MV-4-11 (cell line): ENCODE measurements at regions not wholly inside any gene's neighbourhood (a gene's known extent, or its start where the extent isn't known, plus 50 kb on each side); places are given as distances from the start of the nearest gene placed in this dataset.
A peak's percentile ranks its signal among the peaks of the same experiment; 100 is the strongest.

Experiments
- DNase-seq: peaks from one replicate; lab custom pipeline; 2025; lab: John Stamatoyannopoulos, UW

- DNase-seq, result no peak
These were observed 53.2 kb upstream of the TFEC start for GRCh38 chr7:116083796-116084195.

DNA sequence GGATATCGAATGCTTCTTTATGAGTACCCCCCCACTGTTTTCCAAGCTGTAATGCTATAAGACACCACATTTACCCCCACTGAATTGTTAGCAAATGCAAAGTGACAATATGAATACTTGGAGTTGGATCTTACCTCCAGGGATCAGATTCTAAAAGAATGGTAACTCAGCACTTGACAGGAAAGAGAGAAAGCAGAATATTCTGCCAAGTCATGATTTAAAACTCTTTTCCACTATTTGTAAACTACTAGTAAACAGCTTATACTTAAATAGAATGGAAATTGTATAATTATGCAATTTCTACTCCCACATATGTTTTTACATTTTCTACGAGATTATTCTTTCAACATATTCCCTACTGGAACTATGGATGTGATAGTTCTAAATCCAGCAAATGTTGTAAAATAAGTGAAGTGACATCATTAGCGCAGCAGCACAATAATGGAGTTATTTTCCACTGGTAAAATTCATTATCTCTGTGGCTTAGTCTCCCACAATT lies 56.0 kb upstream of the TFEC start:
- DNase-seq, result no peak

GRCh38 chr7:116087291-116087690 lies 56.7 kb upstream of the TFEC start:
- peak; percentile 80 for DNase-seq

DNA sequence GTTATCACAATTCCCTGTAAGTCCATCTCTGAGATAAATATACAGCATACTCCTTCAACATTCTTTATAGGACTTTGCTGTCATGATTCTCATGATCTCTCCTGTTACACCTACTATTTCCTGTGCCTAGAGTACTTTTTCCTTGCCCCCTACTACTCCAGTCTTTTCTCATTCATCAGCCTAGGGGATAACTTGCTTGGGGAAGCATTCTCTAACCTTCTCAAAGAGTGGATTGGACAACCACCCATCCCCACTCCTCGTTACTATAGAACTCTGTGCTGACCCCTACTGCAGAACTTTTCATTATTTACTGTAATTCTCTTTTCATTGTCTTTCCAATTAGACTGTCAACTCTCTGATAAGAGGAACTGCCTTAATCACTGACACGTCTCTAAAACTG lies 57.4 kb upstream of the TFEC start:
- DNase-seq, result no peak

GRCh38 chr7:116089293-116089692 lies 58.7 kb upstream of the TFEC start:
- DNase-seq, result no peak

DNA sequence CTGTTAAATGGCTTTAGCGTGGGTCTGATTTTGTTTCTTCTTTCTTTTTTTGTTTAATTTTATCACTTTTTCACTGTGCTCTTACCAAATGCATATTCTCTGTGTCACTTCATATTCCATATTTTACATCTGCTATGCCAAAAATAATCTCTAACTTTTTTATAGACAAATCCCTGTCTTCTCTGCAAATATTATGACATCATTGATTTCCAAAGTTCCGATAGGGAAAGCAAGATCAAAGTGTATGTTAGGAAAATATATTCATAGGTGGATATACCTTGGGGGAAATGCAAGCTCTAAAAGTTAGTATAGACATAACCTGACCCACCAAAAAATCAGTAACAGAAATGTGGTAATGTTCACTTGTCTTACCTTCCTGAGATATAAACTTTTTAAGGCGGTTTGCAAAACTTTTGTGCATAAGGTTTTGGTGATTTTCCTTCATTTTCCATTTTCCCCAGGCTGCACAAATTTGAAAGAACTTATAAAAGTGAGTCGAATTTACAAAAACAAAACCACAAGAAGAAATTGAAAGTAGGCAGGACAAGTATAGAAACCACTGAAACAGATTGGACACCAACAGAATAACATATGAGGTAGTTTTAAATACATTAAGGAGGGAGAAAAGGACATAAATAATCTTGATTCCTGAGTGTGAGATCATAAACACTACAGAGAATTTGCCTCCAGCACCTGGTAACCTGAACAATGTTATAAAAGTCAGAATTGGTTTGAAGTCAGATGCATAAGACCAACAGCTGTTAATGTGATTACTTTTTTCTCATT lies 63.1 kb upstream of the TFEC start:
- DNase-seq, result no peak

DNA sequence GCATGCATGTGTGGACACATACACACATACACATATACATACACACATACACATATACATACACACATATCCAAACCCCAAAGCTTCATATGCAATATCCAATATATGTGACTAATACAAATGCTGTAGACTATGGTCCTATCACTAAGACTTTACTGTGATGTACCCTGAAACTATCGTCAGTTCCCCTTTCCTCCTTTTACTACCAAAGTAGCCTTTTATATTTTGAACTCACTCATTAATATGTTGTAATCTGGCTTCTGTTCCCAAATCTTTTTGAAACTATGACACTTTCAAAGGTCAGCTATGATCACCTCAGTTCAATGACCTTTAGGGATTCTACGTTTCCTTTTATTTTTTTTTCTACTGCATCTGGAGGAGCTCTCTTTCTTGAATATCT lies 64.8 kb upstream of the TFEC start:
- DNase-seq, result peak; percentile 89

GRCh38 chr7:116097365-116098009 lies 66.9 kb upstream of the TFEC start:
- peak; percentile 64 for DNase-seq

- no peak for DNase-seq
These were observed 67.6 kb upstream of the TFEC start for GRCh38 chr7:116098175-116098574.

DNA sequence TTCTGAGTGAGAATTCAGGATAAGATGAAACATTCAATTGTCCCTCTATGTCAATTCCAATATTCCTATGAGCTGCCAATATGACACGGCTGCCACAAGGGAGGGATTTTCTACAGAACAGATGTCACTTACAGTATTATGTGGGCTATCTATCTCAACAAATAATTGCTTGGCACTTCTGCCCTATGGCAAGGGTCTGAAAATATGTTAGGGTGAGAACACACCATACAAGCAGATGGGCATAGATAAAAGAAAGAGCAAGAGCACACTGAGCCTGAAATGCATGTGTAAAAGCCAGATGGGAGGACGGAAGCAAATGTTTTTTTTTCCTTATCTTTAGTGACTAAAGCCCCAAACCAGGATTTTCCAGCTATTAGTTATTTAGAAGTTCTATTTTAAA lies 70.1 kb upstream of the TFEC start:
- no peak for DNase-seq

DNA sequence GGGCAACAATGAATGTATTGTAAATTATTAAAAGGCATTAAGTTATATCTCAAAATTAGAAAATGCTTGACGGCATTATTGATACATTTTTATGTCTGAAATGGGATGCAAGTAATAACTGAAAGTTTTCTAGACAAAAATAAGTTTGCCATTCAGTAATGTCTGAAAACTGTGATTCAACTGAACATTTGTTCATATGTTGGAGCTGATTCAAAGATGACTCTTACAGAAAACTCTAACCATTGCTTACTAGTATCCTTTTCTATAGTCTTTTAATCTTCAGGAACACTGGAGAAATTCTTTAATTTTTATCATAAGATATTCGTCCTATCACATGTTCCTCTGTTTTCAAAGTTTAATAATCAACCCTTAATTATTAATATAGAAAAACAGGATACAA lies 71.1 kb upstream of the TFEC start:
- DNase-seq, result no peak

GRCh38 chr7:116111475-116111874 lies 80.9 kb upstream of the TFEC start:
- DNase-seq, result peak; percentile 63

- DNase-seq, result no peak
These were observed 82.7 kb upstream of the TFEC start for GRCh38 chr7:116113310-116113709.

DNA sequence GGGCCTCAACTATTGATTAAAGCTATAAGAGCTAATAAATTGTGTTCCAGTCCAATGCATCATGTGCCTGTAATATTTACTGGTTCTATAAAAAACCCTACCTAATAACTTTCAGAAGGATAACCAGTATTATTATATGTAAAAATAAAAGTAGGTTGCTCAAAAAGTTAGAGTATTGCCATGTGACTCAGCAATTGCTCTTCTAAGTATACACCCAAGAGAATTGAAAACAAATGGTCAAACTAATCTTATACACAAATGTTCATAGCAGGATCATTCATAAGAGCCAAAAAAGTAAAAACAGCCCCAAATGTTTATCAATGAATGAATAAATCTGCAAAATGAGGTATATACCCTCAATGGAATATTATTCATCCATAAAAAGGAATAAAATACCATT lies 89.5 kb upstream of the TES start:
- no peak for DNase-seq

DNA sequence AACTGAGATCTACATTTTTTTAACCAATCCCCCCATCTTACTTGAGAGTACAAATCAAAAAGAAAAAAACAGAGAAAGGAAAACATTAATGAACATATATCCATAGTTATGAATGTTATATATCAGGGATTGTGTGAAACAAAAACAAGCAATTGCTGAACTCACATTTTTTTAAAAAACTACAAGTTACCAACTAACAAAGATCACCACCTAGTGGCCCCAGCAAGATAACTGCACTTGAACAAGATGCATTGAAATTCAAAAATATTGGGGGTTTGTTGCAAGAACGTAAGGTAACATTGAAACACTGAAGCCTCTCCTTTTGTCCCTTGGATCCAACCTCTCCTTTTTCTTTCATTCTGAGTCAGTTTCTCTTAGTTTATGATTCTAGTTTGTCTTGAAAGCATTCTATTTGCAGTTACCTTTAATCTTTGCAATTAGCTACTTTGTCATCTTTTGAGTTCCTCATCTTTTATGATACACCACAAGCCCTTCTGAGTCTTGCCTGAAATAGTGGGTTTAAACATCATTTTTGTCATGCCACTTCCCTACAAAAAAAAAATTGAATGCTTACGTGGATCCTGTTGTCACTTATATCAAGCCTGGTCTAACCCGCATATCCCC lies 87.3 kb upstream of the TES start:
- DNase-seq, result peak; percentile 50

DNA sequence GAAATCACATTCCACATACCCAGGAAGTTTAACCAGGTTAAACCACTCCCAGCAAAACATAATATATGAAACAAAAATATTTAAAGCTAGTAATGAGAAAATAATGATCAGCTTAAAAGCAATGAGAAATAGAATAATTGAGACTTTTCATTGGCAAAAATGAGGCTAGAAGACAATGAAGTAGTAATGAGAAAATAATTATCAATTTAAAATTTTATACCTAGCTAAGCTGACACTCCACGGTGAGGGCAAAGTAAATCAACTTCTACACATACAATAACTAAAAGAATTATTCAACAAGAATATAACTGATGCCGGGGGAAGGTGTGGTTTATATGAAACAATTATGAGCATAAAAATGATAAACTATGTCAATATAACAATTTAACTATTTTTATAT lies 82.2 kb upstream of the TES start:
- no peak for DNase-seq

- no peak for DNase-seq
These were observed 75.0 kb upstream of the TES start for GRCh38 chr7:116135306-116135705.

- peak; percentile 56 for DNase-seq
These were observed 72.0 kb upstream of the TES start for GRCh38 chr7:116138202-116138801.

DNA sequence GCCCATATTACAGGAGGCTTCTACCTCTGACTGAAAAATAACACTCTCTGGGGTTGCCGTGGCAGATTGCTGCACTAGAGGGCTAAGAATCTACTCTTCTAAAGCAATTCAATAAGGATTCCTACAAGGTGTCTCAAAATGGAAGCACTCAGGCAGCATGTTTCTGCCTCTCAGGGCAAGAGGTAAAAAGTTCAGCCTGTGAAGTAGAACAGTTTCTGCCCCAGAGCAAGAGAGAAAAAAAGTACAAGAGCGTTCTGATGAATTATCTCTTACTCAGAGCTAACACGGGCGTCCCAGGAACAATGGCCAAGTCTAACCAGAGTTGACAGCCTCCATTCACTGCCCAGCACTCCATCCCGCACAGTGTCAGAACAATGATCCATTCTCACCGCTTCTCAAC lies 71.3 kb upstream of the TES start:
- no peak for DNase-seq

GRCh38 chr7:116139807-116140206 lies 70.5 kb upstream of the TES start:
- DNase-seq, result no peak

DNA sequence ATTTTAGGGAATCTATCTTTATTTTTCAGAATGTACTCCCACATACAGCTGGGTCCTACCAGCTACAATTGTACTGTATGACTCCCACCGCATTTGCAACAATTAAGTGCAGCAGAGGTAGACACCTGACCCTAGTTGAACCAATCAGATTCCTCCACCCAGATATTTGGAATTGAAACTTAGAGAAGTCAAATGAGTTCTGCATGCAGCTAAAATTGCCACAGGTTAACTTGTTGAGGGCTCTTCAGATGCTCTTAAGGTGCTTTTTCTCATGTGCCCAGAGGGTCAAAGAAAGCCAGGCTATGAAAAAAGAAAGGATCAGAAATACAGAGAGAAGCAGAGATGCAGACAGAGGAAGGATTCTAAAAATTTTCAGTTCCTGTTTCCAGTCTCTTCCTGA lies 68.0 kb upstream of the TES start:
- DNase-seq, result no peak

GRCh38 chr7:116142850-116143249 lies 67.5 kb upstream of the TES start:
- no peak for DNase-seq
